ENCODE measurements at regions not wholly inside any gene's neighbourhood (a gene's known extent, or its start where the extent isn't known, plus 50 kb on each side); places are given as distances from the start of the nearest gene placed in this dataset.

DNA sequence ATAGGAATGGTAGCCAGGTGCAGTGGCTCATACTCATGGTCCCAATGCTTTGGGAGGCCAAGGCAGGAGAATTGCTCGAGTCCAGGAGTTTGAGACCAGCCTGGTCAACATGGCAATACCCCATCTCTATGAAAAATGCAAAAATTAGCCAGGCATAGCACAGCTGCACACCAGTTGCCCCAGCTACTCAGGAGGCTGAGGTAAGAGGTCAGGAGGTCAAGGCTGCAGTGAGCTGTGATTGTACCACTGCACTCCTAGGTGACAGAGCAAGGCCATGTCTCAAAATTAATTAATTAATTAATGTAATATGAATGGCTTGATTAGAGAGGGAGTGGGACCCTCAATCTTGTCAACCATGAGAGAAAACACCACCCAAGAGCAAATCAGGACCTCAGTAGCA is 198.7 kb upstream of the DUSP10 start:
- DNase-seq: no peak

DNA sequence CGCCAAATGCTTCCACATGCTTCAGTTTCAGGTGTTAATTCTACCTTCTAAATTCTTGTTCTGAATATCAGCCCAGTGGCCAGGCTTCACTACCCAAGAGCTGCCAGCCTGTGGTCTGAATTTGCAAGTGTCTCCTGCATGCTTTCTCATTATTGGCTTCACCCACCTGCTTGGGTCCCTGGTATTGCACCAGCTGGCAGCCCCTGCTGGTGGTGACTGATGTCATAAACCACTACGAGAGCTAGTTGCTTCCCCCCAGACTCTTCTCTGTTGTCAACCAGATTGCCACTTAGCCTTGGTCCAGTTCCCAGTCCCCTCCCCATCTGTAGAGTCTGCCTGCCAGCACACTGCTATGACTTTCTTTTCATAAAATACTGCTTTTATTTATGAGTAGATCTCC is 197.7 kb upstream of the DUSP10 start:
- no peak for DNase-seq

GRCh38 chr1:221937155-221937953 is 195.5 kb upstream of the DUSP10 start:
- DNase-seq: no peak

DNA sequence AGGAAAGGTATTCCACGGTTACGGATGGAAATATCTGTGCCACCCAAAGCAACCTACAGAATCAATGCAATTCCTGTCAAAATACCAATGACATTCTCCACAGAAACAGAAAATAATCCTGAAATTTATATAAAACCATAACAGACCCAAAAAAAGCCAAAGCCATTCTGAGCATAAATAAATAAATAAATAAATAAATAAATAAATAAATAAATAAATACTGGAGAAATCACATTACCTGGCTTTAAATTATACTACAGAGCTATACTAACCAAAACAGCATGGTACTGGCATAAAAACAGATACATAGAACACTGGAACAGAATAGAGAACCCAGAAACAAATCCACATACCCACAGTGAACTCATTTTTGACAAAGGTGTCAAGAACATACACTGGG is 191.9 kb upstream of the DUSP10 start:
- DNase-seq: no peak

GRCh38 chr1:221926441-221926840 is 184.6 kb upstream of the DUSP10 start:
- DNase-seq: no peak

DNA sequence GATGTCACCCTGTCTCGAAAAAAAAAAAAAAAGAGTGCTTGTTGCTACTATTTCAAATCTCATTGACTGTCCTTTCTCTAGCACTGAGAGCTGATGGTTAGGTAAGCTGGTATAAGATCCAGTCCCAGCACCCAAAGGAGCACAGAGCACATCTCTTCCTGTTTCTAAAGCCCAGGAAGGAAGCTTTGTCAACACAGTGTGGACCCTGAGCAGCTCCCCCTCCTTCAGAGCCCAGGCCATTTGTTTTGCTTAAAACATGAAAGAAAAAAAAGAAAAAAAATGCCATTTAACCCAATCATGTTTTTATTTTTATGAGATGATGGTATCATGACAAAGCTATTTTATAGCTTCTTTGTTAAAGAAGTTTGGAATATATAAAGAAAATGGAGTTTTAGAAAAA is 184.1 kb upstream of the DUSP10 start:
- DNase-seq: no peak

- no peak for DNase-seq
These were observed 182.2 kb upstream of the DUSP10 start for GRCh38 chr1:221923929-221924598.

DNA sequence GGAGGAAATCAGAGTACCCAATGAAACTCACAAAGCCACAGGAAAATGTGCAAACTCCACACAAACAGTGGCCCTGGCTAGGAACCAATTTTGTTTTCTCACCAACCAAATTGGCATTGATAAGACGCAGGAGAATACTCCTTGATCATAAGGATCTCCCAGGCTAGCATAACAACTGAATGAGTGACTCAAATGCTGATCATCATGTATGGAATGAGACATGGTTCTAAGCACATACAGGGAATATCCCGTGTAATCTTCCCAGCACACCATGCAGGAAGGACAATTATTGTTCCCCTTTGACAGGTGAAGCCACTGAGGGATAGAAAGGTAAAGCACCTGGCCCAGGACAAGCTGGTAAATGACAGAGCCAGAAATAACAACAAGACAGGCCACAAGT is 180.0 kb upstream of the DUSP10 start:
- no peak for DNase-seq

DNA sequence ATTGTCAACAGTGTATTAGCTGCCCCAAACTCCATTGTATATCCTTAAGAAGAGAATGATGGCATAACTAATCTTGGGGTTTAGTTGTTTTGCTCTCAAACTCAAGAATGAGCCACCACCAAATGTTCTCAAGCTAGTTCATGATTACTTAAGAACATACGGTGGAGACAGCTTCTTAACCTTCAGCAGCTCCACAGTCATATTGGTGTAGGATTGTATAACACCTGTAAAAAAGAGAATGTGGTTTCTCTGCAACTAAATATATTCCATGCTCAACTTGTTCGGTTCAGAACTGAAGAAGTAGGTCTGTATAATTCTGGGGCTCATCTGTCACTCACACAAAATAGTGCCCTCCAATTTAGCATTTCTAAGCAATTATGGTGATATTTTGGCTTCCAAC is 177.9 kb upstream of the DUSP10 start:
- DNase-seq: no peak

DNA sequence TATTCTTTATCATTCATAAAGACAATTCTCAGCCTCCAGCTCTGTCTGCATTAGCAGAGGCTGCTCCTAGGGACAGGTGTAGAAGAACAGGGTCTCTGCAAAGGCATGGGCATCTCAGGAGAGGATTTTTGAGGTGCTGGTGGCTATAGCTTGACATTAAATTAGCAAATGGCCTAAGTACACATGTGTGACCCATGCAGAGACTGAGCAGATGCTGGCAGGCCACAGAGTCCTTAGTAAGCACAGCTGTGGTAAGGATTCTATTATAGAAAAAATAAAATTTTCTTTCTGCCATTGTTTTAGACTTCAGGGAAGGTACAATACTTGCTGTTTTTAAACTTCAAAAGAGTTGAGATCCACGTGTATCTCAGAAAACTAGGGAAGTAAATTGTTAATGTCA is 177.5 kb upstream of the DUSP10 start:
- no peak for DNase-seq

GRCh38 chr1:221916176-221916575 is 174.3 kb upstream of the DUSP10 start:
- no peak for DNase-seq

DNA sequence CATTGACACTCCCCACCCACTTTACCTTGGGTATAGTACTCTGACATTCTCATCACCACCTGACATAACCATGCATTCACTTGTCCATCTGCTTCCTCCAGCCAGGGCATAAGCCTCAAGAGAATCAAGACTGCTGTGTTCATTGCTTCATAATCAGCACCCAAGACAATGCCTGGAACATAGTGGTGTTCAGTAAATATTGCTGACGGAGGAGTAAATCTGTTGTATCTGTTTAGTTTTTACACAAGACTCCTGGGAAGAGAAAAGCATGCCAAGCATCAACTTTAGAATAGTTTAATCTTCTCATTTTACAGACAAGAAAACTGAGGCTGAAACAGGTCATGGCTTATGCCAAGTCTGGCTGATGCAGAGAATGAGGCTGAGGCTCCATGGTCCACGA is 173.9 kb upstream of the DUSP10 start:
- DNase-seq: no peak

DNA sequence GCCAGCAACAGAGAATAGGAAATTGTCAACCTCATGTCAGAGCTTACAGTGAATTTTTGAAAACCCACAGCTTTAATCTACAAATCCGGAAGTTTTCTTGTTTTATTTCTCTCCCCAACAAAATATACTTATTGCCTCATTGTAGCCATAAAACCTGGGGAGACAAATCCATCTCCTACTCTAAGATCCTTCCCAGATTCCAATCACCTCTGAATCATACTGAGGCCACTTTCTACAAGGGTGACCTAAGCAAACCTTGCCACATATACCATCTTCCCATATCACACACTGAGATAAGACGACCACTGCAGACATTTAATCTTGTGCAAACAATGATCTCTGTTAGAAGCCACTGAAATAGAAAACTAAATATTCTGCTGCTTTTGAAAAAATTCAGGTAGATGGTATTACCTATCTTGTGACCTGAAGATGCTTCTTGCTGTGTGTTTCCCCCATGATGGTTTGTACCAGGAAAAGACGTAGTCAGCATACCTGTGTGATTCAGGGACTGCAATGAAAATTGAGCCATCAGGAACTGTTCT is 171.5 kb upstream of the DUSP10 start:
- no peak for DNase-seq

DNA sequence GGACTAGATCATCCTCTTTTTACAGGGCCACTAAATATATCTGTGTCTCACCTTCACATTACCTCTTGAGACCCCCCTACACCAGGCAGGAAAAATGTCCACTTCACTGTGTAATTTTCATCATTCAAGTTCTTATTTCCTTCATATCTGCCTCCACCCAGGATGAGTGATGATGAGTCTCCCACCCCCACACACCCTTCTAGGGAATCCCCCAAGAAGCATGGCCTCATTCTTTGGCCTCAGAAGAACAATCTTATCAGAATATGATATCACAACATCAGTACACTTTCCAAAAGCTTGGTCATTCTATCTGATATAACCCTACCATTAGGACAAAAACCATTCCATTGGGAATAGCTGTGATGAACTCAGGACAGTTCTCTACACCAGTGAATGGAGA is 170.3 kb upstream of the DUSP10 start:
- DNase-seq: no peak

GRCh38 chr1:221911714-221912113 is 169.8 kb upstream of the DUSP10 start:
- DNase-seq: no peak

DNA sequence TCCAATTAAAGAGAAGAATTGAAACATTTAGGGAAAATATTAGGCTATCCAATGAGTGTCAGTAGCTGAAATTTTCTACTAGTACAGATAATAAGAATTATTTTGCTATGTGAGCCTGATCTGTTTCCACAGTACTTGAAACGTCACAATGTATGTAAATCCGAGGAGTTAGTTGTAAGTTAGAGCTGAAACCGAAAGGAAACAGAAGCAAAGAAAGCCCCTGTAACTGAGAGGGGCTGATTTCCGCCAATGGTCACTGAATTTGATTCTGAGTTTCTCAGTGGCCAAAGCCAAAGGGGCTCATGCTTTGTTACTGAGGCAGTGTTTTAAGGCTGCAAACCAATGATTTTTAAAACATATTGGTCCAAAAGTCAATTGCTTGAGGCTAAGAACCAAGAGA is 168.3 kb upstream of the DUSP10 start:
- no peak for DNase-seq

- no peak for DNase-seq
These were observed 166.7 kb upstream of the DUSP10 start for GRCh38 chr1:221908573-221908972.

DNA sequence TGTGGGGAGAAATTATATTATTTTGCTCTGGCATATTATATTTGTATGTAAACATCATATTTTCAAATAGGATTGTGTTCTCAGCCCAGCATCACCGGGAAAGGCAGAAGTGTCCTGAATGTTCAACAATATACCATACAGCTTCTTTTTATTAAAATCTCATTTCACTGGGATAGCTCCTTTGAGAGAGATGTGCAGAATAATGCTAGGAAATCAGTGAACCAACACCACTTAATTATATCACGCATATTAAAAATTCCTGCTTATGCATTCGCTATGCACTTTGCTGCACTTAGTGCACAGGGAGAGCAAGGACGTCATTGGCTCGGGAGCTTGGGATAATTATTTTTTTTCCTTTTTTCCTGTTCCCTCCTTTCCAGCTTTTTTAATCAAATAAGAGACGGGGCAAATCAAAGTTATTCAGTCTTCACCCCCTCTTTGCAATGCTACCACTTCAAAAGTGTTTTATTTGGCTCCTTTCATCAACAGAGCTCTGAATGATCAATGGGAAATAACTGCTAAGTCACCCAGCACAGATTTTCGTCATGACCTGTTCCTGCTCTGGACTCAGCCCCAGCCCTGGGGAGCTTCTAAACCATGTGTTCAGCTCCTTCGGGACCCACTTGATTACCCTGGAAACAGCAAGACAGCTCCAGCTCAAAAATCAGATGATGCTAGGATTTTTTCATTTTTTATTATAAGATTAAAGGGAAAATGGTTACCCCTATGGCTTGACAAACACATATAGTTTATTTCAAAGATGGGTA is 165.5 kb upstream of the DUSP10 start:
- DNase-seq: no peak

DNA sequence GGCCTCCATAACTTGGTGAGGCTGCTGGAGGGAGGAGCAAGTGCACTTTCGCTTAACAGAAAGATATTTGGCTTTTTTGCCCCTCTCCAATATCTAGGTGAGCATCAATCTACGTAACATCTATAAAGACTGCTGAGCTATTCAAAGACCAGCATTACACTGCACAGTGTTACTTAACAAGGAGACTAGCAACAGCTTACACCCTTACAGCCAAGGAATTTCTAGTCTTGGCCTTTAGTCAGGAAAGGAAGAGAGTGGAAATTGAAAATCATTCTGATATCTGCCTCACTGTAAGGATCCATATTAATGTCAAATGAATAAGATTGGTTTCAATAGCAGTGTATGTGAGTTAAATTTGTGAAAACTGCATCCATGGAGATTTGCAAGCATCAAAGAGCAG is 163.9 kb upstream of the DUSP10 start:
- no peak for DNase-seq

DNA sequence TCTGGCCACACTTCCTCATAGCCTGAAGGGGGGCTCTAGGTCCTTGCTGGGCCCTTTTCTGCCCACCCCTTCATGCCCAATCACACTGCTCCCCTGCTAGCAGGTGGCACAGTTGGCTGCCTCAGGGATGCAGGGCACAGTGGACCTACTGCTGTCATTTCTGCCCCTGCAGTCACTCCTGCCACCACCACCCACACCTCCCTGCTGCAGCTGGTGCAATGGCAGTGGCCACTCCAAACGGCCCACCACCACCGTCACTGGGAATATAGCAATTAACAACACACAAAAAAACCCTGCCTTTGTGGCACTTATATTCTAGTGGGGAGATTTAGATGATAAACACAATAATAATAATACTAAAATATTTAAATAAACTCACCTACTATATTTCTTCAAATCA is 162.4 kb upstream of the DUSP10 start:
- DNase-seq: no peak

DNA sequence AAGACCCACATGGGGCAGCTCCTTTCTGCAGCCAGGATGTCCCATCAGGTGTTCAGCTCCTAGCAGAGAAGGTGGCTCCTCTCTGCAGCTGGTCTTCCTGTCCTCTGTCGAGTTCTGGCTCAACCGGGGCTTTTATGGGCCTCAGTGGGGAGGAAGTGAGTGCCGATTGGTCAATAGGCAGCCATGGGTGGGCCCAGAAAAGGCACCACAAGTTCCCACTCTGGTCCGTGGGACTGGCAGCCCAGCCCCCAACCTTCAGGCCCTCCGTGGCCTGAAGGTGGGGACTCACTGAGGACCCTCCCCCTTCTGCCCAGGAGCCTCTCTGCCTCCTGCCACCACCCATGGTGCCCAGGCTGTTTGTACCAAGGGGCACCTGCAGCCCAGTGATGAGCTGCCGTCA is 161.7 kb upstream of the DUSP10 start:
- no peak for DNase-seq

GRCh38 chr1:221902961-221903360 is 161.1 kb upstream of the DUSP10 start:
- DNase-seq: no peak

DNA sequence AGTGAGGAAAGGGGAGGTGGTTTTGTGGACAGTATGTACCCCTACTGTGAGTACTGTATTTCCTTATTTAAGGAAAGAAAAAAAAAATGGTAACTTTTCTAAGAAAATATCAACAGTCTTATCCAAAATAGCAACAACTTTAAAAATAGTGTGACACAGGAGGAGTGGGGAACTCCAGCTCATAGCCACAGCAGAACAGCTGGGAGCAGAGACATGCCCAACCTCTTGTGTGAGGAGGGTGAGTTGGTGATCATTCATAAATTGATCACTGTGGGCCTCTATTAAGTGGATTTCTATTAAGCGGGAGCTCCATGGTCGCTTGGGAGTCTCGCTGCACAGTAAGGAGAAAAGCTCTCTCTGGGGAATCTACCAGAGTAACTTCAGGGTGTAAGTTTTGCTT is 158.8 kb upstream of the DUSP10 start:
- no peak for DNase-seq

GRCh38 chr1:221897321-221897721 is 155.4 kb upstream of the DUSP10 start:
- DNase-seq: no peak
